LNCaP clone FGC (cell line): ENCODE measurements at regions not wholly inside any gene's neighbourhood (a gene's known extent, or its start where the extent isn't known, plus 50 kb on each side); places are given as distances from the start of the nearest gene placed in this dataset.

Source experiments
- DNase-seq: peaks from one replicate; pipeline ENCODE4 v3.0.0-alpha.2; 2011; ENCODE audit warnings: low read depth
- H3K4me3 ChIP-seq: 2 replicates; pipeline ENCODE4 v1.5.1; 2011; ENCODE audit warnings: mild to moderate bottlenecking, low read depth, low read length, control low read depth
- TF ChIP-seq, protein P1 (sequence below): IDR thresholded peaks from 2 replicates; pipeline ENCODE4 v1.5.1; 2012; ENCODE audit warnings: mild to moderate bottlenecking; ENCODE audit not compliant: control insufficient read depth, insufficient read depth; ENCODE audit errors: extremely low read depth

DNA sequence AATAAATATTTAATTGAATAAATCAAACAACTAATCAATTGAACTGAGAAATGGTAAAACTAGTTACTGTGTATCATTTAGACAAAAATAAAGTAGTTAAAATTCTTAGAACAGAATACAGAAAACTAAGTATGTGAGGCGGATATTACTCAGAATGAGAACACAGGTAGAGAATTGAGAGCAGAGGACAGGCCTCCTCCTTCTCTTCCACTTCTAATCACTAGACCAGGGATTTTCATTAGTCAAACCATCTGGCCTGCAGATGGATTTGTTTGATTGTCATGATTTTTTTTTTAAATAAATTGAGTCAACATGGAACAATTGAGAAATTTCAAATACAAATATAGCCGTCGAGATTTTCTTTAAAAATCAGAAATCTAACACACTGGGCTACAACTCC is 198.6 kb upstream of the HMHB1 start:
- no peak for DNase-seq
- TF ChIP-seq, protein P1, sequence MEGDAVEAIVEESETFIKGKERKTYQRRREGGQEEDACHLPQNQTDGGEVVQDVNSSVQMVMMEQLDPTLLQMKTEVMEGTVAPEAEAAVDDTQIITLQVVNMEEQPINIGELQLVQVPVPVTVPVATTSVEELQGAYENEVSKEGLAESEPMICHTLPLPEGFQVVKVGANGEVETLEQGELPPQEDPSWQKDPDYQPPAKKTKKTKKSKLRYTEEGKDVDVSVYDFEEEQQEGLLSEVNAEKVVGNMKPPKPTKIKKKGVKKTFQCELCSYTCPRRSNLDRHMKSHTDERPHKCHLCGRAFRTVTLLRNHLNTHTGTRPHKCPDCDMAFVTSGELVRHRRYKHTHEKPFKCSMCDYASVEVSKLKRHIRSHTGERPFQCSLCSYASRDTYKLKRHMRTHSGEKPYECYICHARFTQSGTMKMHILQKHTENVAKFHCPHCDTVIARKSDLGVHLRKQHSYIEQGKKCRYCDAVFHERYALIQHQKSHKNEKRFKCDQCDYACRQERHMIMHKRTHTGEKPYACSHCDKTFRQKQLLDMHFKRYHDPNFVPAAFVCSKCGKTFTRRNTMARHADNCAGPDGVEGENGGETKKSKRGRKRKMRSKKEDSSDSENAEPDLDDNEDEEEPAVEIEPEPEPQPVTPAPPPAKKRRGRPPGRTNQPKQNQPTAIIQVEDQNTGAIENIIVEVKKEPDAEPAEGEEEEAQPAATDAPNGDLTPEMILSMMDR = no peak

DNA sequence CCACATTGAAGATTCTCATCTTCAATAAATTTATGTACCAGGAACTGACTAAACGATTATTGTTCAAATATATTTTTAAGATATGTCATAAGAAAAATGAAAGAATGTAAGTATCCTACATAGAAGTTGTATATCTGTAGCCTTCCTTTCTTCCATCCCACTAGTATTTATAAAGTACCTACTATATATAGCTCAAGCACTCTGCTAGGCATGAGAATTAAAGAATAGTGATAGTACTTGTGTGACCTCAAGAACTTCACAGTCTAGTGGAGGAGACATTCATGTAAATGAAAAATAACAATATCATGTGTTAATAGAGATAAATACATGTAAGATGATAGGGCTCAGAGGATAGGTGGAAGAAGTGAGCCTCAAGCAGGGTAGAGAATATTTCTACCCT is 201.0 kb upstream of the HMHB1 start:
- TF ChIP-seq, protein P1 = no peak
- no peak overlapping the region for H3K4me3 ChIP-seq
- no peak for DNase-seq

More for the DNA sequence above, 198.6 kb upstream of the HMHB1 start:
- H3K4me3 ChIP-seq = no peak overlapping the region

DNA sequence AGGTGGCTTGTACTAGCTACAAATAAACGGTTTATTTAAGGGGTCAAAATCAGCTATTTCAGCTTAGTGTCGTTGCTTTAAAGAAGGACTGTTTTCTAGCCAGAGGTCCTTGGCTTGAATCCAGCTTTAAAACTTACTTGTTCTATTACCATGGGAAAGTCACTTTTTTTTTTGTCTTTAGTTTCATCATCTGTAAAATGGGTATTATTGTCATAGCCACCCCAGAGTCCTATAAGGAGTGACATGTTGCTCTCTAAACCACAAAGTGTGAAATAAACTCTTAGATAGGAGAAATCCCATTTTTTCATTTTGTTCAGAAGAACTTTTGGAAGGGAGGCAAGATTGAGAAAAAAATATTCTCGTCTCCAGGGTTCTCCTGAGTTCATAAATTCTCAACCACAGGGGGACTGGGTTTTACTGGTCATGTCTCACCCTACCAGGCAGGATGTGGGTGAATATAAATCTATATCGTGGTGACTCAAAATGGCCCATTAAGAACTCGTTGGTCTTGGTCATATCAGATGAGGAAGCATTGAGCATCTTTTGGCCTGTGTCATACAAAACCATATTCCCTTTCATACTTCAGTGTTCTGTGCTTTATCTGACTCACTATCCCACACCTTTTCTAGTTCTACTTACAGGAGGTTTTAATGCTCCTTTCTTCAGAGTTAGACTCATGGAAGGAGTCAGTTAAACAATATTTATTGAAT is 202.7 kb upstream of the NR3C1 start:
- no peak for DNase-seq
- no peak overlapping the region for H3K4me3 ChIP-seq
- TF ChIP-seq, protein P1 = no peak

DNA sequence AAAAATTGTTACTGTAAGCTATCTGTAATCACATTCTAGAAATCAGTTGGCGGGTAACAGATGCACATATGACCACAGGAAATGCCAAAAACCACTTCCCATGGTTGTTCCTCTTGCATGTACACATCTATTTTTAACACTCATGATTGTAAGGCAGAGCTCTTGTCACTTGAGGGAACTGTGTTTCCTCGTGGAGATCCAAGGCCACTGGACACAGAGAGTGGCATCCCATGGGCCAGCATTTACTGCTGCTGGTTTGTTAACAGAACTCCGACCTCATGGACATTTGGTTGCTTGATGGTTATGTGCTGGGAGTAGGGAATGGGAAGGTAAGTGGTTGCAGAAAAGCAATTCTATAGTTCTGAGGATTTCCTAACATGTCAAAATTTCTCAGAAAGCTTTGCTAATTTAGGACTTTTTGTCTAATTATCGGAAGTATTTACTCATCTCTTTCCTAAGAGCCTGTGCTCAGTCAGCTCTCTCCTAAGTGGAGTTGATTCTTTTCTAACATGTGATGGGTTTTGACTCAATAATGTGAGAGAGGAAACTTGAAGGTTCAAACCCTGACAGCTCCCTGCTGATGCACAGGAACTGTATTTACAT is 202.0 kb upstream of the NR3C1 start:
- H3K4me3 ChIP-seq = no peak overlapping the region
- no peak for DNase-seq
- TF ChIP-seq, protein P1 = no peak

DNA sequence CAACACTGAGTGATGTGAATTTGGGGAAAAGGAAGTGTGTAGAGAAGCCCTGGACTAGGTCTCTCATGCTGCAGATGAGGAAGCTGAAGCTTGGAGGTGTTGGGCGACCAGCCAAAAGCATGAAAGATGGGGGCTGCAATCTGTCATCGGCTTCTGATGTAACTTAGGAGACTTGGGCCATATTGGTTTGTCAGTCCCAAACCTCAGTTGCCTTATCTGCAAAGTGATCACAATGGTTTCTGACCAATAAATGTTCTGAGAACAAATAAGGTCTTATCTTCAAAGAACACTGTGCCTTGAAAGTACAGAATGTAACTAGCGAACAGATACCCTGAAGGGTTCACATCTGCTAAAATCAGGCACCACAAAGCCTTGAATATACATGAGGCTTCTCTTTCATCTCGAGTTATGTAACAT is 198.4 kb upstream of the NR3C1 start:
- H3K4me3 ChIP-seq = no peak overlapping the region
- TF ChIP-seq, protein P1 = no peak
- DNase-seq = no peak

- no peak for DNase-seq
- TF ChIP-seq, protein P1 = no peak
Observed at GRCh38 chr5:143601357-143601756, 197.9 kb upstream of the NR3C1 start.

More at GRCh38 chr5:143601357-143601756, 197.9 kb upstream of the NR3C1 start:
- no peak overlapping the region for H3K4me3 ChIP-seq
